ENCODE measurements at regions not wholly inside any gene's neighbourhood (a gene's known extent, or its start where the extent isn't known, plus 50 kb on each side); places are given as distances from the start of the nearest gene placed in this dataset.

DNA sequence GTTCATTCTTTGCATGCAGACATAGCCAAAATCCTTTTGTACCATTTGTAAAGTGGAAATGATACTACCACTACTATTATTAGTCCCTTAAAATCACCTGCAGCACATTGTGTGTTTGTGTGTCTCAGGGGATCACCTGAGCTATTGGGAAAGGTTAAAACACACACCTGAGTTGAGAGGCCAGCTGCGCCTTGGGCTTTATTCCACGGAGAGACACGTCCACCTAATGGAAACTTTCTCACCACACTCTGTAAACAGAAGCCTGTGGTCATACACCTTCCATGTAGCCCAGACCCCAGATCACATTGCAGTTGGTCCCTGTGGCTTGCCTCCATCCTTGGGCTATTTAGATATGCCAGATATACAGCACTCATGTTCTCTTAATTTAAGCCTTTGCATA lies 81.8 kb upstream of the SH3BP4 start:
- TF ChIP-seq POLR2A (IDR thresholded peaks at IDR 0.05), result no peak
- TF ChIP-seq, protein P1, sequence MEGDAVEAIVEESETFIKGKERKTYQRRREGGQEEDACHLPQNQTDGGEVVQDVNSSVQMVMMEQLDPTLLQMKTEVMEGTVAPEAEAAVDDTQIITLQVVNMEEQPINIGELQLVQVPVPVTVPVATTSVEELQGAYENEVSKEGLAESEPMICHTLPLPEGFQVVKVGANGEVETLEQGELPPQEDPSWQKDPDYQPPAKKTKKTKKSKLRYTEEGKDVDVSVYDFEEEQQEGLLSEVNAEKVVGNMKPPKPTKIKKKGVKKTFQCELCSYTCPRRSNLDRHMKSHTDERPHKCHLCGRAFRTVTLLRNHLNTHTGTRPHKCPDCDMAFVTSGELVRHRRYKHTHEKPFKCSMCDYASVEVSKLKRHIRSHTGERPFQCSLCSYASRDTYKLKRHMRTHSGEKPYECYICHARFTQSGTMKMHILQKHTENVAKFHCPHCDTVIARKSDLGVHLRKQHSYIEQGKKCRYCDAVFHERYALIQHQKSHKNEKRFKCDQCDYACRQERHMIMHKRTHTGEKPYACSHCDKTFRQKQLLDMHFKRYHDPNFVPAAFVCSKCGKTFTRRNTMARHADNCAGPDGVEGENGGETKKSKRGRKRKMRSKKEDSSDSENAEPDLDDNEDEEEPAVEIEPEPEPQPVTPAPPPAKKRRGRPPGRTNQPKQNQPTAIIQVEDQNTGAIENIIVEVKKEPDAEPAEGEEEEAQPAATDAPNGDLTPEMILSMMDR (IDR thresholded peaks at IDR 0.05), result no peak
